PC-3 (cell line): ENCODE measurements at regions not wholly inside any gene's neighbourhood (a gene's known extent, or its start where the extent isn't known, plus 50 kb on each side); places are given as distances from the start of the nearest gene placed in this dataset.

Experiments
- ATAC-seq: fragments of 200-7000 bp; cut with Tn5 transposase; 2 replicates; pipeline ENCODE4 v1.9.1; 2020; ENCODE audit warnings: mild to moderate bottlenecking, moderate library complexity
- BruUV-seq: library from RNA; stranded (reverse); fragments of 400-500 nt; replicated peaks from 2 replicates; lab custom pipeline; 2021; lab: Mats Ljungman, UMichigan
- CTCF ChIA-PET: fragments of 300-600 bp; sonication (Branson Sonifier 250); formaldehyde crosslinking; loops from one replicate; lab custom pipeline; 2022; ENCODE audit warnings: antibody characterized with exemption; lab: Charles Lee
- POLR2A ChIA-PET: fragments of 300-600 bp; sonication (Branson Sonifier 250); formaldehyde crosslinking; loops from one replicate; lab custom pipeline; 2022; ENCODE audit warnings: antibody characterized with exemption; ENCODE audit not compliant: unreplicated experiment; lab: Charles Lee
- DNase-seq: peaks from one replicate; pipeline ENCODE4 v3.0.0-alpha.2; 2015
- H2AFZ ChIP-seq: fragments of 300-600 bp; sonication (generic); 2 replicates; pipeline ENCODE4 v1.6.0; 2016; ENCODE audit warnings: antibody characterized with exemption, low read length
- H3F3A ChIP-seq: fragments of 300-600 bp; sonication (generic); one replicate; pipeline ENCODE4 v1.6.0; 2017; ENCODE audit warnings: antibody characterized with exemption, low read length, control low read depth, mild to moderate bottlenecking; ENCODE audit not compliant: unreplicated experiment
- H3K27ac ChIP-seq: fragments of 300-600 bp; sonication (generic); 2 replicates; pipeline ENCODE4 v1.5.1; 2016; ENCODE audit warnings: mild to moderate bottlenecking, low read length
- H3K27me3 ChIP-seq: fragments of 300-600 bp; sonication (generic); 2 replicates; pipeline ENCODE4 v1.6.1; 2016; ENCODE audit warnings: low read length, mixed read lengths
- H3K36me3 ChIP-seq: fragments of 300-600 bp; sonication (generic); 2 replicates; pipeline ENCODE4 v1.6.1; 2016; ENCODE audit warnings: low read depth, mixed run types, low read length, mixed read lengths
- H3K4me1 ChIP-seq: fragments of 300-600 bp; sonication (generic); 2 replicates; pipeline ENCODE4 v1.5.1; 2016; ENCODE audit warnings: low read length; ENCODE audit not compliant: insufficient read depth
- H3K4me2 ChIP-seq: fragments of 300-600 bp; sonication (generic); 2 replicates; pipeline ENCODE4 v1.6.0; 2016; ENCODE audit warnings: low read length
- H3K4me3 ChIP-seq: fragments of 300-600 bp; sonication (generic); 2 replicates; pipeline ENCODE4 v1.5.1; 2016; ENCODE audit warnings: mild to moderate bottlenecking, low read length, mixed read lengths
- H3K79me2 ChIP-seq: fragments of 300-600 bp; sonication (generic); 2 replicates; pipeline ENCODE4 v1.6.1; 2017; ENCODE audit warnings: low read length, mixed read lengths
- H3K9ac ChIP-seq: fragments of 300-600 bp; sonication (generic); 2 replicates; pipeline ENCODE4 v1.6.0; 2016; ENCODE audit warnings: mild to moderate bottlenecking, low read length
- H3K9me2 ChIP-seq: fragments of 300-600 bp; sonication (generic); replicated peaks from 2 replicates; pipeline ENCODE4 v1.6.1; 2016; ENCODE audit warnings: mixed run types, low read length, mixed read lengths
- H3K9me3 ChIP-seq: fragments of 300-600 bp; sonication (generic); 2 replicates; pipeline ENCODE4 v1.6.1; 2016; ENCODE audit warnings: low read length, mixed read lengths
- H4K20me1 ChIP-seq: fragments of 300-600 bp; sonication (generic); 2 replicates; pipeline ENCODE4 v1.6.1; 2016; ENCODE audit warnings: low read length, mixed read lengths
- EZH2 ChIP-seq: fragments of 300-600 bp; sonication (generic); IDR thresholded peaks from one replicate; pipeline ENCODE4 v1.6.1; 2017; ENCODE audit warnings: antibody characterized with exemption, mild to moderate bottlenecking, low read length; ENCODE audit not compliant: unreplicated experiment
- EZH2phosphoT487 ChIP-seq: fragments of 300-600 bp; sonication (generic); IDR thresholded peaks from 2 replicates; pipeline ENCODE4 v1.6.1; 2018; ENCODE audit warnings: mild to moderate bottlenecking, antibody characterized with exemption, low read length, borderline replicate concordance
- intact Hi-C: fragments of 100-400 bp; cut with micrococcal nuclease; formaldehyde crosslinking; loops from 2 replicates; pipeline ENCODE4 v1.9.0; 2023
- TF ChIP-seq, protein P1 (sequence below): fragments of 300-600 bp; sonication (generic); conservative IDR thresholded peaks from 2 replicates; pipeline ENCODE4 v1.5.1; 2017; ENCODE audit warnings: antibody characterized with exemption, low read depth, mild to moderate bottlenecking, low read length

GRCh38 chr16:10332241-10332640 is 53.6 kb upstream of the ATF7IP2 start:
- no peak for TF ChIP-seq EZH2
- no peak for TF ChIP-seq EZH2phosphoT487
- TF ChIP-seq, protein P1, sequence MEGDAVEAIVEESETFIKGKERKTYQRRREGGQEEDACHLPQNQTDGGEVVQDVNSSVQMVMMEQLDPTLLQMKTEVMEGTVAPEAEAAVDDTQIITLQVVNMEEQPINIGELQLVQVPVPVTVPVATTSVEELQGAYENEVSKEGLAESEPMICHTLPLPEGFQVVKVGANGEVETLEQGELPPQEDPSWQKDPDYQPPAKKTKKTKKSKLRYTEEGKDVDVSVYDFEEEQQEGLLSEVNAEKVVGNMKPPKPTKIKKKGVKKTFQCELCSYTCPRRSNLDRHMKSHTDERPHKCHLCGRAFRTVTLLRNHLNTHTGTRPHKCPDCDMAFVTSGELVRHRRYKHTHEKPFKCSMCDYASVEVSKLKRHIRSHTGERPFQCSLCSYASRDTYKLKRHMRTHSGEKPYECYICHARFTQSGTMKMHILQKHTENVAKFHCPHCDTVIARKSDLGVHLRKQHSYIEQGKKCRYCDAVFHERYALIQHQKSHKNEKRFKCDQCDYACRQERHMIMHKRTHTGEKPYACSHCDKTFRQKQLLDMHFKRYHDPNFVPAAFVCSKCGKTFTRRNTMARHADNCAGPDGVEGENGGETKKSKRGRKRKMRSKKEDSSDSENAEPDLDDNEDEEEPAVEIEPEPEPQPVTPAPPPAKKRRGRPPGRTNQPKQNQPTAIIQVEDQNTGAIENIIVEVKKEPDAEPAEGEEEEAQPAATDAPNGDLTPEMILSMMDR: no peak
- ATAC-seq (no peak), DNase-seq (no peak)
- no peak overlapping the region for H3K27ac ChIP-seq
- no TSS peak for BruUV-seq
- H3K79me2 ChIP-seq: no peaks in the 10 kb centered on the region
- POLR2A ChIA-PET: no interaction called here
- H4K20me1 ChIP-seq: no peaks in the 10 kb centered on the region
- intact Hi-C loops: no loop called here
- peaks cover 10% of the 10 kb centered on the region for H3K4me1 ChIP-seq
- H3K9me3 ChIP-seq: no peaks in the 10 kb centered on the region
- H3K9ac ChIP-seq: no peak overlapping the region
- H2AFZ ChIP-seq: no peak overlapping the region
- no peaks in the 10 kb centered on the region for H3K9me2 ChIP-seq
- H3K27me3 ChIP-seq: no peaks in the 10 kb centered on the region
- no peaks in the 10 kb centered on the region for H3F3A ChIP-seq
- H3K36me3 ChIP-seq: no peaks in the 10 kb centered on the region
- H3K4me3 ChIP-seq: no peak overlapping the region
- H3K4me2 ChIP-seq: no peak overlapping the region
- CTCF ChIA-PET: no interaction called here

DNA sequence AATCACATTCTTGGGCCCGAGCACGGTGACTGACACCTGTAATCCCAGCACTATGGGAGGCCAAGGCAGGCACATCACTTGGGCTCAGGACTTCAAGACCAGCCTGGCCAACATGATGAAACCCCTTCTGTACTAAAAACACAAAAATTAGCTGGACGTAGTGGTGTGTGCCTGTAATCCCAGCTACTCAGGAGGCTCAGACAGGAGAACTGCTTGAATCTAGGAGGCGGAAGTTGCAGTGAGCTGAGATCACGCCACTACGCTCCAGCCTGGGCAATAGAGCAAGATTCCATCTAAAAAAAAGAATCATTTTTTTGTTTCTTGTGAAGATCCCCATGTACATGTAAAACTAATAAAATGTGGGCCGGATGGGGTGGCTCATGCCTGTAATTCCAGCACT is 53.1 kb upstream of the ATF7IP2 start:
- no peaks in the 10 kb centered on the region for H3K36me3 ChIP-seq
- ATAC-seq (no peak), DNase-seq (no peak)
- no peaks in the 10 kb centered on the region for H3K9me2 ChIP-seq
- H2AFZ ChIP-seq: no peak overlapping the region
- no peaks in the 10 kb centered on the region for H4K20me1 ChIP-seq
- no peaks in the 10 kb centered on the region for H3F3A ChIP-seq
- ChIA-PET CTCF (no interaction called here), POLR2A (no interaction called here)
- H3K4me2 ChIP-seq: no peak overlapping the region
- H3K4me3 ChIP-seq: no peak overlapping the region
- no peak overlapping the region for H3K27ac ChIP-seq
- H3K9ac ChIP-seq: no peak overlapping the region
- no TSS peak for BruUV-seq
- TF ChIP-seq, protein P1: no peak
- TF ChIP-seq EZH2 (no peak), EZH2phosphoT487 (no peak)
- no peaks in the 10 kb centered on the region for H3K79me2 ChIP-seq
- H3K27me3 ChIP-seq: no peaks in the 10 kb centered on the region
- intact Hi-C loops: no loop called here
- no peaks in the 10 kb centered on the region for H3K9me3 ChIP-seq
- H3K4me1 ChIP-seq: peaks cover 10% of the 10 kb centered on the region

GRCh38 chr16:10333321-10334032 is 52.4 kb upstream of the ATF7IP2 start:
- H3K36me3 ChIP-seq: no peaks in the 10 kb centered on the region
- no peaks in the 10 kb centered on the region for H3K9me3 ChIP-seq
- POLR2A ChIA-PET: no interaction called here
- no peaks in the 10 kb centered on the region for H3K9me2 ChIP-seq
- no peaks in the 10 kb centered on the region for H3F3A ChIP-seq
- no peak overlapping the region for H3K27ac ChIP-seq
- no peak overlapping the region for H3K4me2 ChIP-seq
- BruUV-seq: no TSS peak
- peaks cover 10% of the 10 kb centered on the region for H3K4me1 ChIP-seq
- DNase-seq: no peak
- no peaks in the 10 kb centered on the region for H3K79me2 ChIP-seq
- H3K9ac ChIP-seq: no peak overlapping the region
- CTCF ChIA-PET: no interaction called here
- H4K20me1 ChIP-seq: no peaks in the 10 kb centered on the region
- TF ChIP-seq, protein P1: no peak
- TF ChIP-seq EZH2 (no peak), EZH2phosphoT487 (no peak)
- no peak for ATAC-seq
- no peaks in the 10 kb centered on the region for H3K27me3 ChIP-seq
- no peak overlapping the region for H2AFZ ChIP-seq
- H3K4me3 ChIP-seq: no peak overlapping the region
- intact Hi-C loops: no loop called here
